GM23248 (cell line): ENCODE measurements at regions not wholly inside any gene's neighbourhood (a gene's known extent, or its start where the extent isn't known, plus 50 kb on each side); places are given as distances from the start of the nearest gene placed in this dataset.

ENCODE experiments used
- EZH2 ChIP-seq: fragments of 200-600 bp; sonication (generic); IDR thresholded peaks from 2 replicates; pipeline ENCODE4 v1.6.1; 2018; ENCODE audit warnings: antibody characterized with exemption, mild to moderate bottlenecking; ENCODE audit not compliant: insufficient read depth, poor library complexity, severe bottlenecking
- EZH2phosphoT487 ChIP-seq: fragments of 200-600 bp; sonication (generic); IDR thresholded peaks from 2 replicates; pipeline ENCODE4 v1.6.1; 2018; ENCODE audit warnings: antibody characterized with exemption, moderate library complexity, mild to moderate bottlenecking, low read depth; ENCODE audit not compliant: insufficient read depth

DNA sequence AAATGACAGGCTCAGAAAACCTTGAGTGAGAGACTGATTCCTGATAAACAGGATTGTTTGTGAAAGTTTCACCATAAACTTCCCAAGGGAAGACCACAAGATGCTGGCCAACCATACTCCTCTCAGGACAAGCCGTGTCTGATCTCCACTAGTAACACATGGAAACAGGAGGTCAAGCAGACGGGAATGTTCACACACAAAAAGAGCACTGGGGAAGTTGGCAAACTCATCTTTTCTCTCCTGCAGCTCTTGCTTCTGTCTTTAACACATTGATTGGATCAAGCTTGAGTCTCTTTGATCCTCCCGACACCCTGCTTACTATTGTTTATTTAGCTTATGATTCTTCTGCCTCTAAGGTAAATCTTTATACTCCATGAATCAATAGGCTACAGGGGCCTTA is 713.5 kb downstream of the PDCD6IP start:
- no peak for TF ChIP-seq EZH2
- TF ChIP-seq EZH2phosphoT487, result no peak
